Natural killer cell (primary cell): ENCODE measurements at regions not wholly inside any gene's neighbourhood (a gene's known extent, or its start where the extent isn't known, plus 50 kb on each side); places are given as distances from the start of the nearest gene placed in this dataset.

Experiments used
- ATAC-seq, 3 donors: fragments of 150-1000 bp in 2 of 3; fragments of 200-7000 bp in 1 of 3; cut with Tn5 transposase; 1 replicate in 1 of 3; 2 replicates in 2 of 3; pipeline ENCODE4 v1.10.0; 2021; ENCODE audit warnings: mild to moderate bottlenecking in 2 of 3, moderate library complexity in 2 of 3
- DNase-seq, 2 donors: peaks; one replicate each; pipeline versions ENCODE4 v3.0.0 to v3.0.0-alpha.2; 2013 to 2021; ENCODE audit warnings: mixed read lengths in 1 of 2
- H3K27ac ChIP-seq: one replicate; pipeline ENCODE4 v1.5.1; 2013; ENCODE audit warnings: mild to moderate bottlenecking, low read length
- H3K27me3 ChIP-seq: one replicate; pipeline ENCODE4 v1.6.1; 2013; ENCODE audit warnings: low read length; ENCODE audit not compliant: control insufficient read depth, insufficient read depth
- H3K36me3 ChIP-seq: one replicate; pipeline ENCODE4 v1.6.1; 2013; ENCODE audit warnings: low read length; ENCODE audit not compliant: control insufficient read depth, insufficient read depth
- H3K4me1 ChIP-seq: one replicate; pipeline ENCODE4 v1.6.1; 2013; ENCODE audit warnings: low read length; ENCODE audit not compliant: control insufficient read depth, insufficient read depth
- H3K4me3 ChIP-seq: one replicate; pipeline ENCODE4 v1.5.1; 2013; ENCODE audit warnings: low read length
- H3K9me3 ChIP-seq: one replicate; pipeline ENCODE4 v1.6.1; 2013; ENCODE audit warnings: low read length; ENCODE audit not compliant: control insufficient read depth, insufficient read depth
- H3K27ac Mint-ChIP-seq, 2 donors: one replicate each; pipeline ENCODE4 v1.8.0; 2022; ENCODE audit warnings: mild to moderate bottlenecking in 2 of 2, mixed read lengths in 2 of 2, moderate library complexity in 1 of 2
- H3K27me3 Mint-ChIP-seq, 2 donors: one replicate each; pipeline ENCODE4 v1.8.0; 2022; ENCODE audit warnings: low read depth in 2 of 2, mixed read lengths in 2 of 2
- H3K36me3 Mint-ChIP-seq: one replicate; pipeline ENCODE4 v1.8.0; 2022; ENCODE audit warnings: mixed read lengths
- H3K4me1 Mint-ChIP-seq, 2 donors: one replicate each; pipeline ENCODE4 v1.8.0; 2022; ENCODE audit warnings: mixed read lengths in 2 of 2
- H3K4me3 Mint-ChIP-seq: one replicate; pipeline ENCODE4 v1.8.0; 2022; ENCODE audit warnings: mild to moderate bottlenecking, moderate library complexity, mixed read lengths
- H3K9me3 Mint-ChIP-seq, 2 donors: one replicate each; pipeline ENCODE4 v1.8.0; 2022; ENCODE audit warnings: mixed read lengths in 2 of 2
- WGBS: methylation state at CpG from one replicate; pipeline ENCODE4 v1.1.7; 2013; ENCODE audit warnings: missing lambda C conversion rate; ENCODE audit not compliant: insufficient coverage; 5-methylcytosine and 5-hydroxymethylcytosine counted together
- intact Hi-C: fragments of 100-400 bp; cut with micrococcal nuclease; formaldehyde crosslinking; loops from one replicate; pipeline ENCODE4 v1.14.2; 2022
- TF ChIP-seq, protein P1 (sequence below): fragments of 200-600 bp; IDR thresholded peaks from one replicate; pipeline ENCODE4 v1.8.0; 2022; ENCODE audit warnings: antibody characterized with exemption

DNA sequence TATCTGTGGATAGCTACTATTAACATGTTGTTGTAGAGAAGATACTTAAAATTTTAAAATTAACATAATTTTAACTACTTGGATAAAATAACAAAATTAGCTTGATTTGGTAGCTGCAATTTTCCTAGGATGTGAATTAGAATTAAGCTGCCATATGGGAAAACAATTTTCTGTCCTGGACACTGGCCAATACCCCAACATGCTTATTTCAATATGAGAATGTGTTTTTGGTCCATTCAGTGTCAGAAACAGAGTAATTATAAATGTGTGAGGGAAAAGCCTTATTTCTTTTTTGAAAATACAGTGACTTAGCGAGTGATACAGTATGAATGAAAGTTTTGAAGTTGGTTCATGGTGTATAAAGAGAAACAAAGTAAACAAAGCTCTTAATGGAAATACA, 948.3 kb upstream of the GYPC start:
- Mint-ChIP-seq H3K27ac (no peak overlapping the region), H3K36me3 (no peaks in the 10 kb centered on the region), H3K9me3 (peaks cover 14 to 18% of the 10 kb centered on the region in 2 donors), H3K4me3 (no peak overlapping the region), H3K27me3 (no peaks in the 10 kb centered on the region), H3K4me1 (no peaks in the 10 kb centered on the region)
- ATAC-seq (no peak), DNase-seq (no peak)
- Histone ChIP-seq H3K27me3 (no peaks in the 10 kb centered on the region), H3K36me3 (no peaks in the 10 kb centered on the region), H3K4me3 (no peak overlapping the region), H3K27ac (no peak overlapping the region), H3K9me3 (no peaks in the 10 kb centered on the region), H3K4me1 (no peaks in the 10 kb centered on the region)
- intact Hi-C loops: no loop called here
- TF ChIP-seq, protein P1, sequence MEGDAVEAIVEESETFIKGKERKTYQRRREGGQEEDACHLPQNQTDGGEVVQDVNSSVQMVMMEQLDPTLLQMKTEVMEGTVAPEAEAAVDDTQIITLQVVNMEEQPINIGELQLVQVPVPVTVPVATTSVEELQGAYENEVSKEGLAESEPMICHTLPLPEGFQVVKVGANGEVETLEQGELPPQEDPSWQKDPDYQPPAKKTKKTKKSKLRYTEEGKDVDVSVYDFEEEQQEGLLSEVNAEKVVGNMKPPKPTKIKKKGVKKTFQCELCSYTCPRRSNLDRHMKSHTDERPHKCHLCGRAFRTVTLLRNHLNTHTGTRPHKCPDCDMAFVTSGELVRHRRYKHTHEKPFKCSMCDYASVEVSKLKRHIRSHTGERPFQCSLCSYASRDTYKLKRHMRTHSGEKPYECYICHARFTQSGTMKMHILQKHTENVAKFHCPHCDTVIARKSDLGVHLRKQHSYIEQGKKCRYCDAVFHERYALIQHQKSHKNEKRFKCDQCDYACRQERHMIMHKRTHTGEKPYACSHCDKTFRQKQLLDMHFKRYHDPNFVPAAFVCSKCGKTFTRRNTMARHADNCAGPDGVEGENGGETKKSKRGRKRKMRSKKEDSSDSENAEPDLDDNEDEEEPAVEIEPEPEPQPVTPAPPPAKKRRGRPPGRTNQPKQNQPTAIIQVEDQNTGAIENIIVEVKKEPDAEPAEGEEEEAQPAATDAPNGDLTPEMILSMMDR: no peak
- WGBS: 80% methylated on average over 1 of the region's 1 CpG

GRCh38 chr2:125710561-125710960, 945.4 kb upstream of the GYPC start:
- Histone ChIP-seq H3K9me3 (no peaks in the 10 kb centered on the region), H3K4me1 (no peaks in the 10 kb centered on the region), H3K36me3 (no peaks in the 10 kb centered on the region), H3K27ac (no peak overlapping the region), H3K27me3 (no peaks in the 10 kb centered on the region), H3K4me3 (no peak overlapping the region)
- no peak overlapping the region for H3K27ac Mint-ChIP-seq
- H3K9me3 Mint-ChIP-seq: peaks cover 17 to 29% of the 10 kb centered on the region in 2 donors
- TF ChIP-seq, protein P1: no peak
- DNase-seq: no peak
- no peaks in the 10 kb centered on the region for H3K27me3 Mint-ChIP-seq
- no peaks in the 10 kb centered on the region for H3K36me3 Mint-ChIP-seq
- intact Hi-C loops: no loop called here
- no peak for ATAC-seq
- H3K4me3 Mint-ChIP-seq: no peak overlapping the region
- no peaks in the 10 kb centered on the region for H3K4me1 Mint-ChIP-seq
- WGBS: 60% methylated on average over 6 of the region's 6 CpGs

DNA sequence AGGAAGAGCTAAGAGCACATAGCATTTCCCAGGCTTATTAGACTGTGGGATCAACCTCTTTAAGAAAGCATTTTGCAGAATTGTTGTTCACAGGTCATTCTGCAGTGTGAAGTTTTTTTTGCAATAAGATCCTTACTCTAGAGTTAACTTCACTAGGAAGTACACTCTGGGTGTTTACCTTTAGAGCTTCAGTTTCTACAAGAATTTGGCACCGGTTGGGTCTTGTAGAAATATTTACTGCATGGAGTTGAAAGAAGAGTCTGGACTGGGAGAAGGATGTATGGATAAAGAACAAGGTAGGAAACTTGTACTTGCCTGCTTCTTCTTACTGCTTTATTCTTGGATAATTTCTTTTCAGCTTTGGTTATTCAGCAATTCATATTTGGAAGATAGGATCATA, 944.9 kb upstream of the GYPC start:
- TF ChIP-seq, protein P1: no peak
- DNase-seq: no peak
- Mint-ChIP-seq H3K4me1 (no peaks in the 10 kb centered on the region), H3K9me3 (peaks cover 17 to 29% of the 10 kb centered on the region in 2 donors), H3K36me3 (no peaks in the 10 kb centered on the region), H3K4me3 (no peak overlapping the region), H3K27ac (no peak overlapping the region), H3K27me3 (no peaks in the 10 kb centered on the region)
- H3K4me1 ChIP-seq: no peaks in the 10 kb centered on the region
- intact Hi-C loops: no loop called here
- H3K9me3 ChIP-seq: no peaks in the 10 kb centered on the region
- H3K4me3 ChIP-seq: no peak overlapping the region
- no peaks in the 10 kb centered on the region for H3K27me3 ChIP-seq
- no peaks in the 10 kb centered on the region for H3K36me3 ChIP-seq
- WGBS: 71% methylated on average over 1 of the region's 1 CpG
- no peak overlapping the region for H3K27ac ChIP-seq
- no peak for ATAC-seq

- Mint-ChIP-seq H3K36me3 (no peaks in the 10 kb centered on the region), H3K27me3 (no peaks in the 10 kb centered on the region), H3K4me1 (no peaks in the 10 kb centered on the region), H3K9me3 (peaks cover 12 to 27% of the 10 kb centered on the region in 2 donors), H3K4me3 (no peak overlapping the region), H3K27ac (no peak overlapping the region)
- 89% methylated on average over 6 of the region's 6 CpGs for WGBS
- intact Hi-C loops: no loop called here
- Histone ChIP-seq H3K4me1 (no peaks in the 10 kb centered on the region), H3K27ac (no peak overlapping the region), H3K27me3 (no peaks in the 10 kb centered on the region), H3K36me3 (no peaks in the 10 kb centered on the region), H3K9me3 (no peaks in the 10 kb centered on the region), H3K4me3 (no peak overlapping the region)
- no peak for ATAC-seq
- no peak for DNase-seq
- TF ChIP-seq, protein P1: no peak
Observed at GRCh38 chr2:125713533-125713932, 942.4 kb upstream of the GYPC start.
